ENCODE measurements at regions not wholly inside any gene's neighbourhood (a gene's known extent, or its start where the extent isn't known, plus 50 kb on each side); places are given as distances from the start of the nearest gene placed in this dataset.

GRCh38 chr5:92942762-92943161 is 638.3 kb downstream of the NR2F1-AS1 start:
- TF ChIP-seq POLR2AphosphoS5 (IDR thresholded peaks at IDR 0.05; ENCODE audit: low read depth) (no peak), CTCF (IDR thresholded peaks at IDR 0.05; ENCODE audit: insufficient read depth, low read length) (no peak), SPI1 (IDR thresholded peaks at IDR 0.05; ENCODE audit: borderline replicate concordance, low read depth) (no peak), REST (IDR thresholded peaks at IDR 0.05; ENCODE audit: insufficient replicate concordance, low read depth) (no peak), GABPA (IDR thresholded peaks at IDR 0.05; ENCODE audit: low read depth) (no peak)

Data from HL-60 (cell line).